Thymus (tissue), 11 donors: ENCODE measurements at regions not wholly inside any gene's neighbourhood (a gene's known extent, or its start where the extent isn't known, plus 50 kb on each side); places are given as distances from the start of the nearest gene placed in this dataset.

Source experiments
- DNase-seq, 9 donors: peaks; one replicate each; pipeline ENCODE4 v3.0.0-alpha.2; 2013; ENCODE audit warnings: low spot score in 9 of 9, low read depth in 6 of 9, missing footprints in 1 of 9
- H3K27ac ChIP-seq, 2 donors: one replicate each; pipeline ENCODE4 v1.5.1; 2013; ENCODE audit warnings: control low read depth in 1 of 2, low read depth in 1 of 2, low read length in 1 of 2, mild to moderate bottlenecking in 1 of 2, moderate library complexity in 1 of 2
- H3K27me3 ChIP-seq, 2 donors: one replicate each; pipeline ENCODE4 v1.5.1; 2013; ENCODE audit warnings: low read length in 1 of 2; ENCODE audit not compliant: control insufficient read depth in 2 of 2, insufficient read depth in 1 of 2
- H3K36me3 ChIP-seq, 2 donors: one replicate each; pipeline ENCODE4 v1.5.1; 2013; ENCODE audit warnings: low read length in 1 of 2, mild to moderate bottlenecking in 1 of 2, moderate library complexity in 1 of 2; ENCODE audit not compliant: control insufficient read depth in 2 of 2, insufficient read depth in 2 of 2
- H3K4me1 ChIP-seq, 2 donors: one replicate each; pipeline ENCODE4 v1.5.1; 2013; ENCODE audit warnings: low read length in 2 of 2; ENCODE audit not compliant: control insufficient read depth in 2 of 2, insufficient read depth in 2 of 2
- H3K4me3 ChIP-seq, 2 donors: one replicate each; pipeline ENCODE4 v1.5.1; 2013; ENCODE audit warnings: low read length in 2 of 2, control low read depth in 1 of 2, mild to moderate bottlenecking in 1 of 2
- H3K9me3 ChIP-seq, 2 donors: one replicate each; pipeline ENCODE4 v1.5.1; 2013; ENCODE audit warnings: low read length in 1 of 2, mild to moderate bottlenecking in 1 of 2; ENCODE audit not compliant: control insufficient read depth in 2 of 2, insufficient read depth in 1 of 2
- WGBS: extraction: QIAGEN DNeasy Blood & Tissue Kit; methylation state at CpG from one replicate; pipeline ENCODE4 v1.1.7; 2013; 5-methylcytosine and 5-hydroxymethylcytosine counted together
- donor health status: healthy.

DNA sequence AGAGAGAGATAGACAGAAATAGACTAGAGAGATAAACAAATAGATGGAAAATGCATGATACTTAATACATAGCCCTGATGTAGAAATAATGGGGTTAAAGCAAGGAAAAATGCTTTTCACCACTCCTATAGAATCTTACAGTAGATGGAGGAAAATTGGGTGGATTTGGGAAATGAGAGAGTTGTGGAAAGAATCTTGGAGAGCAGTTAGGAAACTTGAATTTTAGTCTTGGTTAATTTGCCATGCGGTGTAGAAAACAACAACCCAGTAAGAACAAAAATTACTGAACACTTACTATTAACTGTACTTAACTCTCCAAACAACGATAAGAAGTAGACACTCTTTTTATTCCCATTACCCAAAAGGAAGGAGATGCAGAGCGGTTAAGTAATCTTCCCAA is 329.8 kb downstream of the ZNF608 start:
- H3K36me3 ChIP-seq, result no peaks in the 10 kb centered on the region
- no peak for DNase-seq
- 98% methylated on average over 3 of the region's 3 CpGs for WGBS

GRCh38 chr5:124414973-124415372 is 331.5 kb downstream of the ZNF608 start:
- Histone ChIP-seq H3K9me3 (no peaks in the 10 kb centered on the region), H3K36me3 (no peaks in the 10 kb centered on the region), H3K27me3 (no peaks in the 10 kb centered on the region), H3K4me1 (no peaks in the 10 kb centered on the region), H3K27ac (no peak overlapping the region), H3K4me3 (no peak overlapping the region)
- DNase-seq, result no peak
- 98% methylated on average over 3 of the region's 3 CpGs for WGBS

More for the DNA sequence above, 329.8 kb downstream of the ZNF608 start:
- no peak overlapping the region for H3K4me3 ChIP-seq
- no peaks in the 10 kb centered on the region for H3K27me3 ChIP-seq
- H3K4me1 ChIP-seq, result no peaks in the 10 kb centered on the region
- H3K9me3 ChIP-seq, result no peaks in the 10 kb centered on the region
- no peak overlapping the region for H3K27ac ChIP-seq

DNA sequence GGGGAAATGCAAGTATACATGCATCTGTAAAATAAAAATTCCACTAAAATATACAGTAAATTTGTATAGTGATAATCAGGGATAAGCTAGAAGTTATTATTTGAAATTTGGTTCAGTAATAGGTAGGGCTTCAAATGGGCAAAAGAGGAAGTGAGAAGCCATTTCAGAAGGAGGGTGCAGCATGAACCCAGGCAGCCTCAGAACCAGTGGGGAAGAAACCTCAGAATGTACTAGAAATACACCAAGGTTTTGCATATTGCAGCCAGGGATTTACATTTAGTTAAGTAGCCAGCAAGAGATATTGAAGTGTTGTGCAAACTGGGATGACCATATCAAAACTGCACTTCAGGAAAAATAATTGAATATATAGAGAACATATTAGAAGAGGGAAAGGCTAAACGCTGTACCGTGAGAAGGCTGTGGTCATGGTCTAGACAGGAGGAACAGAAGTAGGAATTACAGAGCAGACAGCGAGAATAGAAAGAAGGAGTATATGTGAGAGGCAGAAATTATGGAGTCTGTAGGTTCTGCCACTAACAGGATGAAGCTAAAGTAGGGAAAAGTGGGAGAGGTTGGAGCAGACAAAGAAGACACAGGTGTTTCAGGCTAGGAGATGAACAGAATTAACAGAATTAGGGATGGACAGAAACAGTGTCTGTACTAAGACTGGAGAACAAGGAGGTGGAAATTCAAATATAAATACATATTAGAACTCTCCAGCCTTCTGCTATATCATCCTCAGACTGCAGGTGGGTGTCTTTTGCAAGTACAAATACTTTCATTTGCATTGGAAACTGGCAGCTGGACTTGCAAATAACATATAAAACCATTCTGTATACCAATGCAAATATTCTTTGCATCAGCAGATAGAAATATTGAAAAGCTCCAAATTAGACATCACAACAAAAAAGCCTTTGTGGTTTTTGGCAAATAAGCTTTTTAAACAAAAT is 335.6 kb downstream of the ZNF608 start:
- Histone ChIP-seq H3K36me3 (no peaks in the 10 kb centered on the region), H3K27ac (no peak overlapping the region), H3K27me3 (no peaks in the 10 kb centered on the region), H3K4me1 (no peaks in the 10 kb centered on the region), H3K9me3 (no peaks in the 10 kb centered on the region), H3K4me3 (no peak overlapping the region)
- DNase-seq, result no peak
- WGBS, result 96% methylated on average over 3 of the region's 3 CpGs

GRCh38 chr5:124408738-124409453 is 337.5 kb downstream of the ZNF608 start:
- Histone ChIP-seq H3K4me1 (no peaks in the 10 kb centered on the region), H3K36me3 (no peaks in the 10 kb centered on the region), H3K27me3 (no peaks in the 10 kb centered on the region), H3K4me3 (no peak overlapping the region), H3K9me3 (no peaks in the 10 kb centered on the region), H3K27ac (no peak overlapping the region)
- DNase-seq, result no peak
- 91% methylated on average over 10 of the region's 10 CpGs for WGBS

- Histone ChIP-seq H3K27me3 (no peaks in the 10 kb centered on the region), H3K4me3 (no peak overlapping the region), H3K36me3 (no peaks in the 10 kb centered on the region), H3K9me3 (no peaks in the 10 kb centered on the region), H3K4me1 (no peaks in the 10 kb centered on the region), H3K27ac (no peak overlapping the region)
- no peak for DNase-seq
- WGBS, result 92% methylated on average over 5 of the region's 5 CpGs
These were observed 341.6 kb downstream of the ZNF608 start for GRCh38 chr5:124404796-124405195.

GRCh38 chr5:124403281-124403680 is 343.2 kb downstream of the ZNF608 start:
- Histone ChIP-seq H3K9me3 (no peaks in the 10 kb centered on the region), H3K4me1 (no peaks in the 10 kb centered on the region), H3K27me3 (no peaks in the 10 kb centered on the region), H3K36me3 (no peaks in the 10 kb centered on the region), H3K27ac (no peak overlapping the region), H3K4me3 (no peak overlapping the region)
- DNase-seq, result no peak
- 94% methylated on average over 2 of the region's 2 CpGs for WGBS

GRCh38 chr5:124402144-124402581 is 344.3 kb downstream of the ZNF608 start:
- H3K27me3 ChIP-seq, result no peaks in the 10 kb centered on the region
- H3K4me3 ChIP-seq, result no peak overlapping the region
- no peak overlapping the region for H3K27ac ChIP-seq
- no peaks in the 10 kb centered on the region for H3K36me3 ChIP-seq
- WGBS, result 79% methylated on average over 3 of the region's 3 CpGs
- DNase-seq, result no peak
- H3K9me3 ChIP-seq, result no peaks in the 10 kb centered on the region
- H3K4me1 ChIP-seq, result no peaks in the 10 kb centered on the region

DNA sequence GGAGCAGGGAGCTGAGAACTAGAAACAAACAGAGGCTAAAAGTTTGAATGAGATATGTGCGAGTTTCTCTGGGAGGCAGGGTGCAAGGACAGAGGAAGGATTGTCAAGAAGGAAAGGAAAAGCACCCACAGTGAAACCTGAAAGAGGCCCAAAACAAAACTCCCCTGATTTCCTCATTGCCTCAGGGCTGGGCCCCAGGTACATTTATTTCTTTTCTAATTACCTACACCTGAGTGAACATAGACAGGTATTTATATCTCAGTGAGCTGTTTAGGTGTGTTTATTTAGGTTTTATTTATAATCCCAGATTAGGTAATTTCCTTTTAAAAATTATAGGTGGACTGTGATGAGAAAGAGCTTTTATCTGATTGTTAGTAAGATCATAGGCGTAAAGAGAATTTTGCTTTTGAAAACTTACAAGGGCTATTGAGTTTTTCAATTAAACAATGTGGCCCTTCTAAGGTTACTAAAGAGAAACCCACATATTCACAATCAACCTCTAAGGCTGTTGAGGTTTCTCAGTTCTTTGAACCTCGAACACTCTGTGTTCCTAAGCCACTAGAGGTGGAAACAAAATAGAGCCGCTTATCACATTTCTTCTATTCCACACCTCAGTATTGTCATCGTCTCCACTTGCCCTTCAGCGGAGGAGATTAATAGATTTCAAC is 344.8 kb downstream of the ZNF608 start:
- H3K4me1 ChIP-seq, result no peaks in the 10 kb centered on the region
- no peaks in the 10 kb centered on the region for H3K36me3 ChIP-seq
- no peak overlapping the region for H3K27ac ChIP-seq
- DNase-seq, result peak in 1 of 9 donors; percentile 4
- WGBS, result 91% methylated on average over 6 of the region's 6 CpGs
- H3K9me3 ChIP-seq, result no peaks in the 10 kb centered on the region
- no peak overlapping the region for H3K4me3 ChIP-seq
- H3K27me3 ChIP-seq, result no peaks in the 10 kb centered on the region
